GM12874 (cell line): ENCODE measurements at regions not wholly inside any gene's neighbourhood (a gene's known extent, or its start where the extent isn't known, plus 50 kb on each side); places are given as distances from the start of the nearest gene placed in this dataset.

Experiments
- TF ChIP-seq, protein P1 (sequence below): IDR thresholded peaks from 2 replicates; pipeline ENCODE4 v1.5.1; 2011; ENCODE audit warnings: low read depth, mild to moderate bottlenecking, control low read depth, low read length, moderate library complexity; ENCODE audit not compliant: insufficient read depth

DNA sequence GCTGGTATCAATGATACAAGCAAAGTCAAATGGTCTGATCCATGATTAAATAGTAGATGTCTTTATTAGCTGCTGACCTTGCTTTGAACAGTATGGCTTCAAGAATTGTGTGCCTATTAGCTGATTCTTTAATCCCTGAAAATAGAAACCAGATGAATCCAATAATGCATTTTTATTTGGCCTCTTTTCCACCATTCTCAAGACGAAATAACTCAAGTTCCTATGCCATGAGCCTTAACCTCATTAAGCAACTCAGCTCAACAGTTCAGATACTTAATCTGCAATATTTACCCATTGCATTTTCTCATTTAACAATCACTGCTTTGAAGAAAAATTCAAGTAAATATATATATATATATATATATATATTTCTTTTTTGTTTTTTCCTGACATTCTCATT, 588.6 kb upstream of the MEF2C start:
- TF ChIP-seq, protein P1, sequence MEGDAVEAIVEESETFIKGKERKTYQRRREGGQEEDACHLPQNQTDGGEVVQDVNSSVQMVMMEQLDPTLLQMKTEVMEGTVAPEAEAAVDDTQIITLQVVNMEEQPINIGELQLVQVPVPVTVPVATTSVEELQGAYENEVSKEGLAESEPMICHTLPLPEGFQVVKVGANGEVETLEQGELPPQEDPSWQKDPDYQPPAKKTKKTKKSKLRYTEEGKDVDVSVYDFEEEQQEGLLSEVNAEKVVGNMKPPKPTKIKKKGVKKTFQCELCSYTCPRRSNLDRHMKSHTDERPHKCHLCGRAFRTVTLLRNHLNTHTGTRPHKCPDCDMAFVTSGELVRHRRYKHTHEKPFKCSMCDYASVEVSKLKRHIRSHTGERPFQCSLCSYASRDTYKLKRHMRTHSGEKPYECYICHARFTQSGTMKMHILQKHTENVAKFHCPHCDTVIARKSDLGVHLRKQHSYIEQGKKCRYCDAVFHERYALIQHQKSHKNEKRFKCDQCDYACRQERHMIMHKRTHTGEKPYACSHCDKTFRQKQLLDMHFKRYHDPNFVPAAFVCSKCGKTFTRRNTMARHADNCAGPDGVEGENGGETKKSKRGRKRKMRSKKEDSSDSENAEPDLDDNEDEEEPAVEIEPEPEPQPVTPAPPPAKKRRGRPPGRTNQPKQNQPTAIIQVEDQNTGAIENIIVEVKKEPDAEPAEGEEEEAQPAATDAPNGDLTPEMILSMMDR, result no peak

DNA sequence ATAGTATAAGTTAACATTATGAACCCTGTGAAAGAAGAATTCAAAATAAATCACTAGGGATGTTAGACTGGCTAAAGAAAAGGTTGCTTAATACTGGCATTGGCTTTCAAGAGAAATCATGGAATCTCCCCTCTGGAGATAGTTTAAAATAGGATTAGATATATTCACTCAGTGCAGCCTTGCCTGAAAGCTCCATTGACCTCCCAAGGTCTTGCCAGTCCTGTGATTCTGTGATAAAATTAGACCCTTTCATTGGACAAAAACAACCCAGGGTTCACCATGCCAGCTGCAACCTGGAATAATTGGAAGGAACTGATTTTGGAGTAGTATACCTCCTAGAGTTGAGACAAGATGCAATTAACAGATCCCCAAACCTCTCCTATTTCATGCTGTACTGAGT, 588.1 kb upstream of the MEF2C start:
- TF ChIP-seq, protein P1, result no peak

DNA sequence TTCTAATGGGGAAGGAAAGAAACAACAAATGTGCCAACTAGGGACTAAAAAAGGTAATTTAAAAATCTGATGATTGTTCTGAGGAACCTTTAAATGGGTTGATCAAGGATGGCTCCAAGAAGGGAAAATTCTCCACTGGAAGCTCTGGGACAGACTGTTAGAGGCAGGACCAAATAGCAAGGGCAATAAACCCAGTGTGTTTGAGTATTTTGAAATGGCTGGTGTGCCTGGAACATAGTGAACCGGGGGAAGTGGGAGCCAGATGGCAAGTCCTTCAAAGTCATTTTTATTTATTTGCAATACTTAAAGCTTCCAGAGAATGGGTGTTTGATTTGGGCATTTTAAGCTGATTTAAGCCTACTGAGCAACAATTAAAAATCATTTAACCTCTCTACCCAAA, 587.7 kb upstream of the MEF2C start:
- TF ChIP-seq, protein P1, result no peak

DNA sequence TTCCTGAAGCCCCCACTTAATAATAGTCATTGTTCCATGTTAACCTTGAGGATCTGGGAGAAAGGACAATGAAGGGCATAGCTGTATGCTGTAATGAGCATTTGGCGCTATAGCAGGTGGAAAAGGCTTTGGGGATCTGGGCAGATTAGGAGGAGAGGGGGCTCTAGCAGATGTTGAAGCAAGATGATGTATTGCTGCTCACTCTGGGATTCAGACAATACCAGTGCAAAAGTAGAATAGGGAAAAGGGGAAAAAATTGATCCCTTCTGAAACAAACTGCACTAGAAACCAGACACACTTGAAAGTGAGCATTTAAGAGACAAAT, 575.3 kb upstream of the MEF2C start:
- TF ChIP-seq, protein P1, result no peak

DNA sequence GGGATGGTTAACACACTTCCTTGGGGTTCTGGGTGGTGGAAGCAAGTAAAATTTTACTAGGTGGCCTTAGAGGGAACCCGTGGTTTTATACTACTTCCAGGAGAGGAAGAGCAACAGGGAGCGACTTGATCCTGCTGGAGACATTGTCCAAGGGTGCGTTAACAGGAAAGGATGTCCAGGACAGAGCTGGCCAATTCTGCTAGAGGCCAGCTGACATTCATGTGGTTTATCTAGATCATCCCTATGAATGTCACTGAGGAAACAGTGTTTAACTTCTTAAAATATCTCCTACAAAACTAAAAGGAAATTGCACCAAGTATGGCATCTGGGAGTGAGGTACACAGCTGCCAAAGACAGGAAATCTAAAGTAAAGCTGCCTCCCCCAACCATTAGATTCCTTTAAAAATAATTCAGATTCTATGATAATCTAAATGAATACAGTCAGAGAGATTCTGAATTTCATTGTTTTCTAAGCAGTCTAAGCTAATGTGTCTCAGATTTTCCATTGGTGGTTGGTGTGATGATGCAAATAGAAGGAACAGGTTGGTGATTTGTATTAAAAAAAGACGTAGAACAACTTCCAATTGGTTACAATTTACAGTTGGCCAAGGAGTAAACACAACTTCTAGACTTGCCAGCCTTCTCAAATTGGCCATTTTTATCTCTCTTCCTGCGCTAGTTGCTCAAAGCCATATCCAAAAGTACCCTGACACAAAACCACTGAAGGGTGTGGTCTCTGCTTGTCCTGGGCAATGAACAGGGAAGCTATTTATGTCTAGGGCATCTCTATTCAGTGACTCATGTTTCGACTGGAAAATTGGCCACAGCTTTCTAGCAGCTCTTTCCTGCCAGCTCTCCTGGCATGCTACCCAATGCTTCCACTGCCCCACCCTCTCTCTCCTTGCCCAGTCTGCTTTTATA, 574.7 kb upstream of the MEF2C start:
- TF ChIP-seq, protein P1, result no peak

DNA sequence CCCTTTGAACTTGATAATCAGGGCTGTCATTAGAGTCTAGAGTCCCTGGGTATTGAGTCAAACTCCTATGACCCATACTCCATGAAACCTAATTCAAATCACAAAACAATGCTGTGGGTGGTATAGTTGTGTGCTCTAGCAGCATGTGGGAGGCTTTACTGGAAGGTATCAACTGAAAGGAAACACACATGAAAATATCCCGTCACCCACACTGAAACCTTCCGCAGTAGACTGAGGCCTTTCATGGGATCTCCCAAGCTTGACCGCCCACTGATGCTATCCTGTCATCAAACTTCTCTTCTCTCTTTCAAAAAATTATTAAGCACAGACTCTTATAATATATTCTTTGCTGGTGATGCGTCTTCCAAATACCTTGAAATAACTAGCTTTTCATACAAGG, 569.1 kb upstream of the MEF2C start:
- TF ChIP-seq, protein P1, result no peak

DNA sequence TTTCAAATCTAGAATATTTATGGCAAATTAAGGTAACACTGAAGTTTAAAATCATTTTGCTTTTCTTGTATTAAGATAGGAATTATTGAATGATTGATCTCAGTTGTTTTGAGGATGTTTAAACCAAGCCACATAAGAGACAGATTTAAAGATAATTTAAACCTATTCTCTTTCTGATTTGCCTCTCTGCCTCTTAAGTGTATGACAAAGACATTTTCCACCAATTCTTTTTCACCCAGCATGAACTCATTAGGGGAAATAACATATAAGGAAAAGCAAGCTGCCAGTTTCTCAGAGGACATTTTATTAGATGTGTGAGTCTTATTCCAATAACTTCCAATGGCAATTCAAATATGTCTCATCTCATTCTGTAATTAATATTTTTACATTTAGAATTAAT, 568.3 kb upstream of the MEF2C start:
- TF ChIP-seq, protein P1, result no peak
